Erythroblast (primary cell): ENCODE measurements at regions not wholly inside any gene's neighbourhood (a gene's known extent, or its start where the extent isn't known, plus 50 kb on each side); places are given as distances from the start of the nearest gene placed in this dataset.

Source experiments
- GATA1 ChIP-seq: IDR thresholded peaks from 2 replicates; pipeline ENCODE4 v1.6.1; 2011; ENCODE audit warnings: low read depth, mild to moderate bottlenecking, control low read depth, low read length, moderate library complexity
- POLR2A ChIP-seq: IDR thresholded peaks from 2 replicates; pipeline ENCODE4 v1.6.1; 2011; ENCODE audit warnings: mild to moderate bottlenecking, low read length

DNA sequence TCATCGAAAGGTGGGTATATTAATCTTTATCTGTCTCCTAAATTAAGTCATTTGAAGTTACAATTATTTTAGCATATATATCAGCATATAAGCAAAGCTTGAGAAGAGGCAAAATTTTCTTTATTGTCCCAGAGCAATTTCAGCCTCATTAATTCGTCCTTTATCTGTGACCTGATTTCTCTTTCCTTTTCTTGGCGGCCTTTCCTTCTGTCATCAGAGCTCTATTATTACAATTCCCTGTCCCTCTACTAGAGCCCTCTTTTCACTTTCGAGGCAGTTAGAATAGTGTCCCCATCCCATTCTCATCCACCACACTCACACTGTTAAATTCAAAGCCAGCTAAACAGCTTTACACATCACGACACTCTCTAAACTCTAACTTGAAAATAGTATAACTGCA is 1293.2 kb upstream of the FAM98A start:
- no peak for TF ChIP-seq POLR2A
- no peak for TF ChIP-seq GATA1
